B cell (primary cell): ENCODE measurements at regions not wholly inside any gene's neighbourhood (a gene's known extent, or its start where the extent isn't known, plus 50 kb on each side); places are given as distances from the start of the nearest gene placed in this dataset.

Experiments
- ATAC-seq: fragments of 200-7000 bp; cut with Tn5 transposase; one replicate; pipeline ENCODE4 v1.10.0; 2021; ENCODE audit warnings: low read depth, mild to moderate bottlenecking, moderate number of reproducible peaks, moderate library complexity
- CTCF ChIA-PET: fragments of 350-600 bp; sonication (Branson Sonifier 250); formaldehyde crosslinking; loops from one replicate; lab custom pipeline; 2021; ENCODE audit warnings: antibody characterized with exemption, inconsistent platforms; lab: Charles Lee
- POLR2A ChIA-PET: fragments of 350-600 bp; sonication (Branson Sonifier 250); formaldehyde crosslinking; loops from one replicate; lab custom pipeline; 2021; ENCODE audit warnings: antibody characterized with exemption; lab: Charles Lee
- DNase-seq: peaks from one replicate; pipeline ENCODE4 v3.0.0; 2013
- H2AFZ ChIP-seq: 2 replicates; pipeline ENCODE4 v1.6.1; 2012; ENCODE audit warnings: mild to moderate bottlenecking, low read depth, low read length; ENCODE audit not compliant: insufficient read depth, poor library complexity, severe bottlenecking
- H3K27ac ChIP-seq, 2 donors: 1 replicate in 1 of 2; 2 replicates in 1 of 2; pipeline ENCODE4 v1.5.1; 2012 to 2013; ENCODE audit warnings: low read length in 2 of 2, mild to moderate bottlenecking in 2 of 2, moderate library complexity in 1 of 2
- H3K27me3 ChIP-seq, 4 experiments: fragments of 200-600 bp in 1 of 4; sonication (generic) in 1 of 4; replicated peaks in 1 of 4; 1 replicate in 2 of 4; 2 replicates in 2 of 4; pipeline versions ENCODE4 v1.6.1 to v1.7.0; 2013 to 2016; ENCODE audit warnings: low read length in 3 of 4, mild to moderate bottlenecking in 2 of 4, mixed read lengths in 1 of 4, moderate library complexity in 1 of 4; ENCODE audit not compliant: insufficient read depth in 4 of 4, control insufficient read depth in 3 of 4; ENCODE audit errors: control extremely low read depth in 1 of 4
- H3K36me3 ChIP-seq, 2 experiments: replicated peaks in 1 of 2; 1 replicate in 1 of 2; 2 replicates in 1 of 2; pipeline versions ENCODE4 v1.6.1 to v1.7.1; 2013; ENCODE audit warnings: low read length in 1 of 2; ENCODE audit not compliant: insufficient read depth in 2 of 2, control insufficient read depth in 1 of 2; ENCODE audit errors: control extremely low read depth in 1 of 2, extremely low read depth in 1 of 2
- H3K4me1 ChIP-seq, 2 donors: fragments of 200-600 bp in 1 of 2; sonication (generic) in 1 of 2; 1 replicate in 1 of 2; 2 replicates in 1 of 2; pipeline versions ENCODE4 v1.5.1 to v1.6.1; 2013 to 2017; ENCODE audit warnings: low read length in 2 of 2; ENCODE audit not compliant: control insufficient read depth in 2 of 2, insufficient read depth in 2 of 2
- H3K4me2 ChIP-seq: replicated peaks from 2 replicates; pipeline ENCODE3; 2012; ENCODE audit warnings: mild to moderate bottlenecking, low read depth, low read length; ENCODE audit not compliant: poor library complexity, severe bottlenecking
- H3K4me3 ChIP-seq, 5 experiments: fragments of 200-600 bp in 1 of 5; sonication (generic) in 1 of 5; 1 replicate in 3 of 5; 2 replicates in 2 of 5; pipeline versions ENCODE4 v1.5.1 to v1.7.0; 2011 to 2016; ENCODE audit warnings: low read length in 4 of 5, mild to moderate bottlenecking in 4 of 5, low read depth in 2 of 5, control low read depth in 1 of 5, moderate library complexity in 1 of 5; ENCODE audit not compliant: insufficient read depth in 1 of 5; ENCODE audit errors: control extremely low read depth in 1 of 5, extremely low read depth in 1 of 5
- H3K79me2 ChIP-seq: fragments of 200-600 bp; sonication (generic); one replicate; pipeline ENCODE4 v1.6.0; 2016; ENCODE audit warnings: low read length; ENCODE audit not compliant: control insufficient read depth, insufficient read depth
- H3K9ac ChIP-seq: fragments of 200-600 bp; sonication (generic); 2 replicates; pipeline ENCODE4 v1.6.1; 2017; ENCODE audit warnings: mild to moderate bottlenecking, low read length, moderate library complexity
- H3K9me3 ChIP-seq, 3 donors: one replicate each; pipeline versions ENCODE4 v1.6.1 to v1.7.1; 2013; ENCODE audit warnings: low read length in 2 of 3; ENCODE audit not compliant: control insufficient read depth in 2 of 3, insufficient read depth in 1 of 3; ENCODE audit errors: control extremely low read depth in 1 of 3
- H4K20me1 ChIP-seq: 2 replicates; pipeline ENCODE4 v1.6.0; 2012; ENCODE audit warnings: mild to moderate bottlenecking, low read length; ENCODE audit not compliant: insufficient read depth, control insufficient read depth, poor library complexity, severe bottlenecking
- H3K27ac Mint-ChIP-seq: one replicate; pipeline ENCODE4 v1.8.0; 2021; ENCODE audit warnings: mixed read lengths
- H3K27me3 Mint-ChIP-seq: one replicate; pipeline ENCODE4 v1.8.0; 2021; ENCODE audit warnings: mixed read lengths
- H3K4me1 Mint-ChIP-seq: one replicate; pipeline ENCODE4 v1.8.0; 2021; ENCODE audit warnings: mixed read lengths
- H3K4me3 Mint-ChIP-seq: one replicate; pipeline ENCODE4 v1.8.0; 2021; ENCODE audit warnings: mixed read lengths
- H3K9me3 Mint-ChIP-seq: one replicate; pipeline ENCODE4 v1.8.0; 2022; ENCODE audit warnings: mixed read lengths; ENCODE audit not compliant: insufficient read depth
- EZH2 ChIP-seq: IDR thresholded peaks from 2 replicates; pipeline ENCODE4 v1.6.1; 2012; ENCODE audit warnings: borderline replicate concordance, low read depth, mild to moderate bottlenecking, moderate library complexity, low read length; ENCODE audit not compliant: insufficient read depth, poor library complexity, severe bottlenecking
- WGBS: methylation state at CpG from one replicate; pipeline ENCODE4 v1.1.5; 2013; ENCODE audit warnings: missing lambda C conversion rate; ENCODE audit not compliant: insufficient coverage; 5-methylcytosine and 5-hydroxymethylcytosine counted together
- intact Hi-C: fragments of 100-400 bp; cut with micrococcal nuclease; formaldehyde crosslinking; loops from one replicate; pipeline ENCODE4 v1.10.0; 2022
- TF ChIP-seq, protein P1 (sequence below): fragments of 200-600 bp; IDR thresholded peaks from one replicate; pipeline ENCODE4 v1.8.0; 2022; ENCODE audit warnings: antibody characterized with exemption, mild to moderate bottlenecking

DNA sequence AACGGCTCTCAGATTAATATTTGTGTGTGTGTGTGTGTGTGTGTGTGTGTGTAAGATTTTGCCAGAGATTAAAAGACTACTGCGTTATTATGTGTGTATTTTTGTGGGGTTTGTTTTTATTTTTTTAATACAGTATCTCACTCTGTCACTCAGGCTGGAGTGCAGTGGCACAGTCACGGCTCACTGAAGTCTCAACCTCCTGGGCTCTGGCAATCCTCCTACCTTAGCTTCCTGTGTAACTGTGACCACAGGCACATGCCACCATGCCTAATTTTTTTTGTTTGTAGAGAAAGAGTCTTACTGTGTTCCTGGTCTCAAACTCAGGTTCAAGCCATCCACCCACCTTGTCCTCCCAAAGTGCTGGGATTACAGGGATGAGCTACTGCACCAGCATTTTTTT, 87.2 kb downstream of the CYB561 start:
- peaks cover 0 to 18% (median 13%) of the 10 kb centered on the region in 3 donors for H3K9me3 ChIP-seq
- DNase-seq: no peak
- no CpG with 5 or more reads among the region's 3 CpGs for WGBS
- no peak overlapping the region for H3K27ac ChIP-seq
- no peaks in the 10 kb centered on the region for H3K4me1 Mint-ChIP-seq
- no peak overlapping the region for H3K9ac ChIP-seq
- no peak overlapping the region for H2AFZ ChIP-seq
- no peaks in the 10 kb centered on the region for H3K36me3 ChIP-seq
- H3K4me2 ChIP-seq: no peak overlapping the region
- no peaks in the 10 kb centered on the region for H3K27me3 ChIP-seq
- TF ChIP-seq, protein P1, sequence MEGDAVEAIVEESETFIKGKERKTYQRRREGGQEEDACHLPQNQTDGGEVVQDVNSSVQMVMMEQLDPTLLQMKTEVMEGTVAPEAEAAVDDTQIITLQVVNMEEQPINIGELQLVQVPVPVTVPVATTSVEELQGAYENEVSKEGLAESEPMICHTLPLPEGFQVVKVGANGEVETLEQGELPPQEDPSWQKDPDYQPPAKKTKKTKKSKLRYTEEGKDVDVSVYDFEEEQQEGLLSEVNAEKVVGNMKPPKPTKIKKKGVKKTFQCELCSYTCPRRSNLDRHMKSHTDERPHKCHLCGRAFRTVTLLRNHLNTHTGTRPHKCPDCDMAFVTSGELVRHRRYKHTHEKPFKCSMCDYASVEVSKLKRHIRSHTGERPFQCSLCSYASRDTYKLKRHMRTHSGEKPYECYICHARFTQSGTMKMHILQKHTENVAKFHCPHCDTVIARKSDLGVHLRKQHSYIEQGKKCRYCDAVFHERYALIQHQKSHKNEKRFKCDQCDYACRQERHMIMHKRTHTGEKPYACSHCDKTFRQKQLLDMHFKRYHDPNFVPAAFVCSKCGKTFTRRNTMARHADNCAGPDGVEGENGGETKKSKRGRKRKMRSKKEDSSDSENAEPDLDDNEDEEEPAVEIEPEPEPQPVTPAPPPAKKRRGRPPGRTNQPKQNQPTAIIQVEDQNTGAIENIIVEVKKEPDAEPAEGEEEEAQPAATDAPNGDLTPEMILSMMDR: no peak
- H3K79me2 ChIP-seq: no peaks in the 10 kb centered on the region
- CTCF ChIA-PET: no interaction called here
- no peak for ATAC-seq
- H3K4me3 ChIP-seq: no peak overlapping the region
- no peak overlapping the region for H3K4me3 Mint-ChIP-seq
- no peaks in the 10 kb centered on the region for H3K27me3 Mint-ChIP-seq
- H3K4me1 ChIP-seq: no peaks in the 10 kb centered on the region
- H3K27ac Mint-ChIP-seq: no peak overlapping the region
- no peaks in the 10 kb centered on the region for H4K20me1 ChIP-seq
- peaks cover 3% of the 10 kb centered on the region for H3K9me3 Mint-ChIP-seq
- intact Hi-C loops: no loop called here
- POLR2A ChIA-PET: no interaction called here

DNA sequence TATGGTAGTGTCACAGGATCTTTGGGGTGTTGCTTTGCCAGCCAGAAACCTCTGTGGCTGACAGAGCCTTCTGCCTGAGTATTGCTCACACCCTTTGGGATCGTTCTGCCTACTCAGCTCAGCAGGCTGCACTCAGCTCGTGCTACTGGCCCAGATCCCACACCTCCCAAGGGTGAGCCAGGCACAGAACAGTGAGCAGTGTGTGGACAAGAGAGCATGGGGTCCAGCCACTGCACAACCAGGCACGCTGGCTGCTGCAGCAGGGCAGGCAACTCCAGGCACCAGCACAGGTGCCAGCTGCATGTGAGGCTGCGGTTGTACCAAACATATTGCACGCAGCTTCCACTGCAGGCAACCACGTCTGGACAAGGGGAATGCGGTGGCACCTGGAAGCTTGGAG, 84.9 kb downstream of the CYB561 start:
- ChIA-PET CTCF (interaction anchor here (0.9 kb wide), 1 partner anchor 163 kb away, joined by 4 read pairs; no protein-coding TSS in a partner anchor), POLR2A (no interaction called here)
- H3K27me3 ChIP-seq: no peaks in the 10 kb centered on the region
- ATAC-seq (no peak), DNase-seq (no peak)
- WGBS: 97% methylated on average over 7 of the region's 7 CpGs
- H3K27ac ChIP-seq: no peak overlapping the region
- Mint-ChIP-seq H3K4me3 (no peak overlapping the region), H3K27me3 (no peaks in the 10 kb centered on the region), H3K27ac (no peak overlapping the region), H3K4me1 (no peaks in the 10 kb centered on the region), H3K9me3 (peaks cover 3% of the 10 kb centered on the region)
- H3K36me3 ChIP-seq: no peaks in the 10 kb centered on the region
- no peaks in the 10 kb centered on the region for H3K4me1 ChIP-seq
- no peak for TF ChIP-seq EZH2
- TF ChIP-seq, protein P1: no peak
- intact Hi-C loops: no loop called here
- H4K20me1 ChIP-seq: no peaks in the 10 kb centered on the region
- no peak overlapping the region for H2AFZ ChIP-seq
- no peak overlapping the region for H3K4me2 ChIP-seq
- H3K9ac ChIP-seq: no peak overlapping the region
- no peaks in the 10 kb centered on the region for H3K79me2 ChIP-seq
- H3K9me3 ChIP-seq: peaks cover 0 to 18% (median 13%) of the 10 kb centered on the region in 3 donors
- H3K4me3 ChIP-seq: no peak overlapping the region
